ENCODE measurements at regions not wholly inside any gene's neighbourhood (a gene's known extent, or its start where the extent isn't known, plus 50 kb on each side); places are given as distances from the start of the nearest gene placed in this dataset.

- no peaks in the 10 kb centered on the region for H3K9me3 ChIP-seq
- in situ Hi-C loops (cut with MboI; ENCODE audit: low pct_ligation_motif_present in 1 of 4, low pct_unique_long_range_greater_than_20kb in 1 of 4, low sequenced_read_pairs in 3 of 4): no loop called here
- WGBS, 2 donors (ENCODE audit: low coverage in 1 of 2): 24 to 37% methylated on average over 5 of the region's 5 CpGs
- no peak for DNase-seq
- H3K4me1 ChIP-seq: peaks cover 6 to 48% (median 19%) of the 10 kb centered on the region in 4 donors
- TF ChIP-seq CTCF (IDR thresholded peaks at IDR 0.05) (no peak), POLR2AphosphoS5 (IDR thresholded peaks at IDR 0.05) (no peak), POLR2A (IDR thresholded peaks at IDR 0.05) (no peak), EP300 (IDR thresholded peaks at IDR 0.05; ENCODE audit: low read depth) (no peak)
- peak overlapping the region; percentile 75 to 86 (median 78) for H3K27ac ChIP-seq
- no peak overlapping the region for H3K4me3 ChIP-seq
- H3K27me3 ChIP-seq: no peaks in the 10 kb centered on the region
- intact Hi-C loops (cut with DNase I; ENCODE audit: low total_unique reads): no loop called here
- no peaks in the 10 kb centered on the region for H3K36me3 ChIP-seq
Observed at GRCh38 chr2:64213532-64214275, 69.5 kb upstream of the PELI1 start.

DNA sequence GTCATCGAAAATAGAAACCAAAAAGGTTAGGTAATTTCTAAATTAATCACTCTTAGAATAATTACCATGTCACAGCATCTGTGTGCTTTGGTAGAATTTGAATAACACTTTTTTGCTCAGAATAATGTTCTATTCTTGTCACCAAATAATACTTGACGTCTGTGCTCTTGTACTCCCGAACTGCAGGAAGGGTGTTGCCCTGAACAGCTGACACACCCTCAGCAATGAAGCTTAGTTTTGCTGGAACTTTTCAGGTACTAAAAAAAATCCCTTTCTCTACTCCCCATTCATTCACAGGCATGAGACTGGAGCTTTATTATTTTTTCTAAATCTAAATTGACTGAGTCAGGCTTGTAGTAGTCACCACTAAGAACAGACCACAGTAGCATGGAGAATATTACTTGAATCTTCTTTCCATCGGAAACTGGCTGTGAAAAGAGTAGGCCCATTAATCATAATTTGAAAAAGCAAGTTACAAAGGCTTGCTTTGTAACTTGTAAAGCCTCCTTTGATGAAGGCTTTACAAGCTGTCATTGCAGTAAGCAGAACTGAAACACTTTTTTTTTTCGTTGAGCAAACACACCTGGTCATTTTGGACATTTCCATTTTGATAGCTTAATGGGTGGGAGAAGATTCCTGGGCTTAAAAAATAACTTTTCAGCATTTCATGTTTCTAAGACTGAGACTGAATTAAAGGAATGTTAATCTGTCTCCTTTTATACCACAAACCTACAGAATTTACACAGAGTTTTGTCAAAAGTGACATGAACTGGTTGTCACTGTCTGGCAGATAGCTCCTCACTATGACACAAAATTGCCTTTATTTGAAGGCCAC, 70.3 kb upstream of the PELI1 start:
- Histone ChIP-seq H3K9me3 (no peaks in the 10 kb centered on the region), H3K27me3 (no peaks in the 10 kb centered on the region), H3K4me3 (no peak overlapping the region), H3K27ac (peak overlapping the region; percentile 75 to 86 (median 78)), H3K36me3 (no peaks in the 10 kb centered on the region), H3K4me1 (peaks cover 6 to 48% (median 19%) of the 10 kb centered on the region in 4 donors)
- peak; percentile 40 for DNase-seq
- in situ Hi-C loops (cut with MboI; ENCODE audit: low pct_ligation_motif_present in 1 of 4, low pct_unique_long_range_greater_than_20kb in 1 of 4, low sequenced_read_pairs in 3 of 4): no loop called here
- no peak for TF ChIP-seq POLR2AphosphoS5 (IDR thresholded peaks at IDR 0.05)
- TF ChIP-seq POLR2A (IDR thresholded peaks at IDR 0.05): no peak
- no peak for TF ChIP-seq EP300 (IDR thresholded peaks at IDR 0.05; ENCODE audit: low read depth)
- TF ChIP-seq CTCF (IDR thresholded peaks at IDR 0.05): no peak
- intact Hi-C loops (cut with DNase I; ENCODE audit: low total_unique reads): no loop called here
- 14% methylated on average over 4 to 5 of the region's 5 CpGs for WGBS, 2 donors (ENCODE audit: low coverage in 1 of 2)

GRCh38 chr2:64217198-64217869, 73.1 kb upstream of the PELI1 start:
- intact Hi-C loops (cut with DNase I; ENCODE audit: low total_unique reads) (no loop called here), in situ Hi-C loops (cut with MboI; ENCODE audit: low pct_ligation_motif_present in 1 of 4, low pct_unique_long_range_greater_than_20kb in 1 of 4, low sequenced_read_pairs in 3 of 4) (no loop called here)
- H3K4me1 ChIP-seq: peaks cover 7 to 42% (median 23%) of the 10 kb centered on the region in 4 donors
- WGBS, 2 donors (ENCODE audit: low coverage in 1 of 2): 85 to 91% methylated on average over 7 to 9 of the region's 9 CpGs
- H3K36me3 ChIP-seq: no peaks in the 10 kb centered on the region
- TF ChIP-seq POLR2AphosphoS5 (IDR thresholded peaks at IDR 0.05) (no peak), POLR2A (IDR thresholded peaks at IDR 0.05) (no peak), EP300 (IDR thresholded peaks at IDR 0.05; ENCODE audit: low read depth) (no peak), CTCF (IDR thresholded peaks at IDR 0.05) (no peak)
- no peaks in the 10 kb centered on the region for H3K27me3 ChIP-seq
- no peaks in the 10 kb centered on the region for H3K9me3 ChIP-seq
- no peak for DNase-seq
- no peak overlapping the region for H3K27ac ChIP-seq
- H3K4me3 ChIP-seq: no peak overlapping the region
